IMR-90 (cell line): ENCODE measurements at regions not wholly inside any gene's neighbourhood (a gene's known extent, or its start where the extent isn't known, plus 50 kb on each side); places are given as distances from the start of the nearest gene placed in this dataset.
A peak's percentile ranks its signal among the peaks of the same experiment; 100 is the strongest.

ENCODE experiments used
- ATAC-seq: fragments of 200-7000 bp; cut with Tn5 transposase; 2 replicates; pipeline ENCODE4 v1.9.1; 2020; ENCODE audit warnings: low read depth, mild to moderate bottlenecking, moderate library complexity
- BruUV-seq: library from RNA; stranded (reverse); fragments of 400-500 nt; replicated peaks from 2 replicates; lab custom pipeline; 2021; lab: Mats Ljungman, UMichigan
- CTCF ChIA-PET: fragments of 300-600 bp; formaldehyde crosslinking; extraction: SDS; loops from one replicate; lab custom pipeline; 2021; ENCODE audit warnings: antibody characterized with exemption; lab: Yijun Ruan, JAX
- POLR2A ChIA-PET: fragments of 300-600 bp; sonication (Branson Sonifier 250); formaldehyde crosslinking; loops from one replicate; lab custom pipeline; 2022; ENCODE audit warnings: antibody characterized with exemption; ENCODE audit not compliant: unreplicated experiment; lab: Charles Lee
- DNase-seq: peaks from one replicate; pipeline ENCODE4 v3.0.0; 2013
- H2AFZ ChIP-seq: replicated peaks from 2 replicates; pipeline ENCODE3; 2013; ENCODE audit warnings: low read length, mild to moderate bottlenecking; ENCODE audit not compliant: poor library complexity
- H2AK5ac ChIP-seq: 2 replicates; pipeline ENCODE4 v1.6.1; 2013; ENCODE audit warnings: low read depth, low read length, inconsistent platforms
- H2AK9ac ChIP-seq: replicated peaks from 2 replicates; pipeline ENCODE3; 2013; ENCODE audit warnings: mild to moderate bottlenecking, low read depth, low read length, moderate library complexity; ENCODE audit not compliant: poor library complexity
- H2BK120ac ChIP-seq: 2 replicates; pipeline ENCODE4 v1.6.1; 2013; ENCODE audit warnings: low read depth, low read length, inconsistent platforms
- H2BK15ac ChIP-seq: 3 replicates; pipeline ENCODE4 v1.6.1; 2013; ENCODE audit warnings: low read depth, low read length, inconsistent platforms
- H2BK20ac ChIP-seq: 2 replicates; pipeline ENCODE4 v1.6.1; 2013; ENCODE audit warnings: low read depth, mild to moderate bottlenecking, inconsistent platforms, low read length, moderate library complexity
- H2BK5ac ChIP-seq: 2 replicates; pipeline ENCODE4 v1.6.1; 2013; ENCODE audit warnings: mild to moderate bottlenecking, low read depth, low read length, inconsistent platforms; ENCODE audit not compliant: poor library complexity, severe bottlenecking
- H3K14ac ChIP-seq: replicated peaks from 2 replicates; pipeline ENCODE4 v1.6.1; 2013; ENCODE audit warnings: low read depth, low read length, inconsistent platforms
- H3K18ac ChIP-seq: 2 replicates; pipeline ENCODE4 v1.6.1; 2013; ENCODE audit warnings: low read depth, low read length, control low read depth
- H3K23ac ChIP-seq: 2 replicates; pipeline ENCODE4 v1.6.1; 2013; ENCODE audit warnings: low read depth, low read length, inconsistent platforms
- H3K27ac ChIP-seq: 2 replicates; pipeline ENCODE4 v1.5.1; 2013; ENCODE audit warnings: mild to moderate bottlenecking, control low read depth, low read length; ENCODE audit not compliant: insufficient read depth
- H3K27me3 ChIP-seq: 2 replicates; pipeline ENCODE4 v1.6.1; 2013; ENCODE audit warnings: low read length; ENCODE audit not compliant: control insufficient read depth, insufficient read depth
- H3K36me3 ChIP-seq: 2 replicates; pipeline ENCODE4 v1.6.1; 2013; ENCODE audit warnings: low read length, mixed read lengths; ENCODE audit not compliant: control insufficient read depth, insufficient read depth
- H3K4ac ChIP-seq: 2 replicates; pipeline ENCODE4 v1.6.1; 2013; ENCODE audit warnings: low read depth, low read length, inconsistent platforms
- H3K4me1 ChIP-seq: 2 replicates; pipeline ENCODE4 v1.6.1; 2013; ENCODE audit warnings: low read length, mixed read lengths; ENCODE audit not compliant: control insufficient read depth, insufficient read depth
- H3K4me2 ChIP-seq: 2 replicates; pipeline ENCODE4 v1.6.1; 2013; ENCODE audit warnings: low read depth, mild to moderate bottlenecking, control low read depth, low read length, moderate library complexity
- H3K4me3 ChIP-seq: 2 replicates; pipeline ENCODE4 v1.5.1; 2013; ENCODE audit warnings: low read depth, mild to moderate bottlenecking, control low read depth, low read length, moderate library complexity; ENCODE audit not compliant: insufficient read depth
- H3K56ac ChIP-seq: 2 replicates; pipeline ENCODE4 v1.6.1; 2013; ENCODE audit warnings: low read length, inconsistent platforms; ENCODE audit not compliant: insufficient read depth; ENCODE audit errors: extremely low read depth
- H3K79me1 ChIP-seq, 2 experiments: 2 replicates each; pipeline ENCODE4 v1.6.1; 2013; ENCODE audit warnings: low read length in 2 of 2, inconsistent platforms in 1 of 2, low read depth in 1 of 2
- H3K9ac ChIP-seq: 2 replicates; pipeline ENCODE4 v1.6.1; 2013; ENCODE audit warnings: low read depth, low read length, control low read depth
- H3K9me1 ChIP-seq: 2 replicates; pipeline ENCODE4 v1.6.1; 2013; ENCODE audit warnings: low read length, inconsistent platforms; ENCODE audit not compliant: insufficient read depth
- H3K9me3 ChIP-seq: 2 replicates; pipeline ENCODE4 v1.6.1; 2013; ENCODE audit warnings: low read length; ENCODE audit not compliant: control insufficient read depth, insufficient read depth
- H4K20me1 ChIP-seq: 2 replicates; pipeline ENCODE4 v1.6.1; 2013; ENCODE audit warnings: low read length, inconsistent platforms; ENCODE audit not compliant: insufficient read depth
- H4K5ac ChIP-seq: 2 replicates; pipeline ENCODE4 v1.6.1; 2013; ENCODE audit warnings: mild to moderate bottlenecking, low read depth, low read length, control low read depth
- H4K8ac ChIP-seq, 2 experiments: 2 replicates each; pipeline ENCODE4 v1.6.1; 2013; ENCODE audit warnings: low read depth in 2 of 2, low read length in 2 of 2, control low read depth in 1 of 2, inconsistent platforms in 1 of 2
- H4K91ac ChIP-seq: 2 replicates; pipeline ENCODE4 v1.6.1; 2013; ENCODE audit warnings: low read depth, low read length, inconsistent platforms; ENCODE audit not compliant: insufficient read depth
- BHLHE40 ChIP-seq: fragments of 150-350 bp; IDR thresholded peaks from 2 replicates; pipeline ENCODE4 v1.6.1; 2016; ENCODE audit warnings: mild to moderate bottlenecking, low read depth, low read length
- CEBPB ChIP-seq: IDR thresholded peaks from 2 replicates; pipeline ENCODE4 v1.6.1; 2012; ENCODE audit warnings: low read depth, low read length, improper control_type of control experiment
- CHD1 ChIP-seq: IDR thresholded peaks from 2 replicates; pipeline ENCODE4 v1.6.1; 2012; ENCODE audit warnings: low read depth, low read length, improper control_type of control experiment
- FOS ChIP-seq: fragments of 150-350 bp; IDR thresholded peaks from 2 replicates; pipeline ENCODE4 v1.6.1; 2016; ENCODE audit warnings: low read depth, low read length
- MAFK ChIP-seq: IDR thresholded peaks from 2 replicates; pipeline ENCODE4 v1.6.1; 2012; ENCODE audit warnings: low read depth, low read length, improper control_type of control experiment
- MAZ ChIP-seq: IDR thresholded peaks from 2 replicates; pipeline ENCODE4 v1.6.1; 2012; ENCODE audit warnings: low read depth, mild to moderate bottlenecking, low read length, improper control_type of control experiment, moderate library complexity, borderline replicate concordance
- MXI1 ChIP-seq: IDR thresholded peaks from 2 replicates; pipeline ENCODE4 v1.6.1; 2012; ENCODE audit warnings: low read depth, mild to moderate bottlenecking, low read length, moderate library complexity, borderline replicate concordance
- NFE2L2 ChIP-seq: fragments of 150-350 bp; IDR thresholded peaks from 2 replicates; pipeline ENCODE4 v1.6.1; 2016; ENCODE audit warnings: low read depth, mild to moderate bottlenecking, low read length
- RAD21 ChIP-seq: IDR thresholded peaks from 2 replicates; pipeline ENCODE4 v1.6.1; 2012; ENCODE audit warnings: low read length, improper control_type of control experiment
- SMC3 ChIP-seq: fragments of 150-350 bp; IDR thresholded peaks from 2 replicates; pipeline ENCODE4 v1.6.1; 2016; ENCODE audit warnings: low read depth, mild to moderate bottlenecking, antibody characterized with exemption, low read length, moderate library complexity
- WGBS, 2 experiments: methylation state at CpG; one replicate each; pipeline versions ENCODE4 v1.1.5 to v1.1.7; 2013; ENCODE audit warnings: missing lambda C conversion rate in 2 of 2; ENCODE audit not compliant: insufficient read length in 1 of 2; ENCODE audit errors: extremely low coverage in 2 of 2; 5-methylcytosine and 5-hydroxymethylcytosine counted together
- dilution Hi-C: fragments of 300-500 bp; cut with HindIII; formaldehyde crosslinking; loops from one replicate; pipeline ENCODE4 v1.14.3; 2018; ENCODE audit warnings: low sequenced_read_pairs; ENCODE audit not compliant: unreplicated experiment
- in situ Hi-C: fragments of 300-500 bp; cut with MboI; formaldehyde crosslinking; loops from 3 replicates; pipeline ENCODE4 v1.14.3; 2019; ENCODE audit warnings: low sequenced_read_pairs, inconsistent platforms, mixed read lengths
- intact Hi-C: fragments of 100-400 bp; cut with micrococcal nuclease; formaldehyde crosslinking; loops from 2 replicates; pipeline ENCODE4 v1.10.0; 2022
- TF ChIP-seq, protein P1 (sequence below): fragments of 150-350 bp; IDR thresholded peaks from 2 replicates; pipeline ENCODE4 v1.6.1; 2016; ENCODE audit warnings: low read depth, mild to moderate bottlenecking, low read length, moderate library complexity, borderline replicate concordance
- TF ChIP-seq, protein P2 (sequence below): fragments of 150-350 bp; IDR thresholded peaks from 2 replicates; pipeline ENCODE4 v1.6.1; 2017; ENCODE audit warnings: mild to moderate bottlenecking, antibody characterized with exemption, low read length, low read depth
- TF ChIP-seq, protein P3 (sequence below): conservative IDR thresholded peaks from 2 replicates; pipeline ENCODE4 v1.5.1; 2012; ENCODE audit warnings: mild to moderate bottlenecking, low read depth, low read length, improper control_type of control experiment

DNA sequence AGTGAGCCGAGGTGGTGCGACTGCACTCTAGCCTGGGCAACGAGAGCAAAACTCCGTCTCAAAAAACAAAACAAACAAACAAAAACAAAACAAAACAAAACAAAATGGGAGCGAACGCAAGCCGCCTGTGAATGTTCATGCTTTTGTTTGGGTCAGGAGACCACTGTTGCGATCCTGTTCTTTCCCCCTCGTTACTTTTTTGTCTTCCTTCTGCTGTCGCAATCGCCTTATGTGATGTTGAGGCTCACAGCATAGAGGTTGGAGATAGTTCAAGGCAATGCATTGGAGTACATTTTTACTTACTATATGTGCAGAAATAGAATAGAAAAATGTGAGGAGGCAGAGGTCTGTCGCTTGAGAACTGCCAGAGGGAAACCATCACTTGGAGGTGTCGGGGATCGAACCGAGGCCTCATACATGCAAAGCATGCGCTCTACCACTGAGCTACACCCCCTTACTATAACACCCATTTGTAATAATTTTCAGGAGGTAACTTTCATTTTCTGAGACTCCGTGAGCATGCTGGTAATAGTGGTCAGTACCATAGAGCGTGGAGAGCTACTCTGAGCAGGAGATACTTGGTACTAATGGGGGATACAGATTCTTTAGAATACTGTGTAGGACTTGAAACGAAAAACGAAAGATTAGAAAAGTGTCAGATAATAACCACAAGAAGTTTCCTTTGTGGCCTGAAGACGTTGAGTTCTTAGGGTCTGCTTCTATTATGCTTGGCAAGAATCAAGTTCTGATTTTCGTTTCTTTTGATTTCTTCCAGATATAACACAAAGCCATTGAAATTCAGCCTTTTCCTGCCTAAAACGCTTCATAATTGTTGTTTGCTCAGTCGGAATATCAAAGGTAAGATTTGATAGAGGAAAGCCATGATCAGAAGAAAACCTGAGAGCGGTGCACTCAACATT is 121.1 kb downstream of the TRIM27 start:
- TF ChIP-seq, protein P1, sequence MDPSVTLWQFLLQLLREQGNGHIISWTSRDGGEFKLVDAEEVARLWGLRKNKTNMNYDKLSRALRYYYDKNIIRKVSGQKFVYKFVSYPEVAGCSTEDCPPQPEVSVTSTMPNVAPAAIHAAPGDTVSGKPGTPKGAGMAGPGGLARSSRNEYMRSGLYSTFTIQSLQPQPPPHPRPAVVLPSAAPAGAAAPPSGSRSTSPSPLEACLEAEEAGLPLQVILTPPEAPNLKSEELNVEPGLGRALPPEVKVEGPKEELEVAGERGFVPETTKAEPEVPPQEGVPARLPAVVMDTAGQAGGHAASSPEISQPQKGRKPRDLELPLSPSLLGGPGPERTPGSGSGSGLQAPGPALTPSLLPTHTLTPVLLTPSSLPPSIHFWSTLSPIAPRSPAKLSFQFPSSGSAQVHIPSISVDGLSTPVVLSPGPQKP = no peak
- TF ChIP-seq MXI1 (no peak), BHLHE40 (no peak), MAFK (no peak), CEBPB (peak; percentile 74), MAZ (no peak), CHD1 (no peak), SMC3 (no peak), FOS (0 out of 2 replicates have a peak, but pooled peaks have one; percentile 10), RAD21 (no peak), NFE2L2 (no peak)
- TF ChIP-seq, protein P2, sequence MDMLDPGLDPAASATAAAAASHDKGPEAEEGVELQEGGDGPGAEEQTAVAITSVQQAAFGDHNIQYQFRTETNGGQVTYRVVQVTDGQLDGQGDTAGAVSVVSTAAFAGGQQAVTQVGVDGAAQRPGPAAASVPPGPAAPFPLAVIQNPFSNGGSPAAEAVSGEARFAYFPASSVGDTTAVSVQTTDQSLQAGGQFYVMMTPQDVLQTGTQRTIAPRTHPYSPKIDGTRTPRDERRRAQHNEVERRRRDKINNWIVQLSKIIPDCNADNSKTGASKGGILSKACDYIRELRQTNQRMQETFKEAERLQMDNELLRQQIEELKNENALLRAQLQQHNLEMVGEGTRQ = no peak
- TF ChIP-seq, protein P3, sequence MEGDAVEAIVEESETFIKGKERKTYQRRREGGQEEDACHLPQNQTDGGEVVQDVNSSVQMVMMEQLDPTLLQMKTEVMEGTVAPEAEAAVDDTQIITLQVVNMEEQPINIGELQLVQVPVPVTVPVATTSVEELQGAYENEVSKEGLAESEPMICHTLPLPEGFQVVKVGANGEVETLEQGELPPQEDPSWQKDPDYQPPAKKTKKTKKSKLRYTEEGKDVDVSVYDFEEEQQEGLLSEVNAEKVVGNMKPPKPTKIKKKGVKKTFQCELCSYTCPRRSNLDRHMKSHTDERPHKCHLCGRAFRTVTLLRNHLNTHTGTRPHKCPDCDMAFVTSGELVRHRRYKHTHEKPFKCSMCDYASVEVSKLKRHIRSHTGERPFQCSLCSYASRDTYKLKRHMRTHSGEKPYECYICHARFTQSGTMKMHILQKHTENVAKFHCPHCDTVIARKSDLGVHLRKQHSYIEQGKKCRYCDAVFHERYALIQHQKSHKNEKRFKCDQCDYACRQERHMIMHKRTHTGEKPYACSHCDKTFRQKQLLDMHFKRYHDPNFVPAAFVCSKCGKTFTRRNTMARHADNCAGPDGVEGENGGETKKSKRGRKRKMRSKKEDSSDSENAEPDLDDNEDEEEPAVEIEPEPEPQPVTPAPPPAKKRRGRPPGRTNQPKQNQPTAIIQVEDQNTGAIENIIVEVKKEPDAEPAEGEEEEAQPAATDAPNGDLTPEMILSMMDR = no peak
- Histone ChIP-seq H3K18ac (no peak overlapping the region), H3K4me1 (no peaks in the 10 kb centered on the region), H2AK5ac (no peak overlapping the region), H3K14ac (no peak overlapping the region), H3K9me1 (no peaks in the 10 kb centered on the region), H3K9me3 (no peaks in the 10 kb centered on the region), H2AK9ac (no peak overlapping the region), H3K4me3 (no peak overlapping the region), H3K79me1 (no peaks in the 10 kb centered on the region), H3K27ac (no peak overlapping the region), H2BK20ac (no peak overlapping the region), H3K56ac (no peak overlapping the region), H3K27me3 (no peaks in the 10 kb centered on the region), H3K4ac (no peak overlapping the region), H4K5ac (no peak overlapping the region), H3K9ac (no peak overlapping the region), H2BK120ac (no peak overlapping the region), H2BK15ac (no peak overlapping the region), H2BK5ac (no peak overlapping the region), H3K36me3 (no peaks in the 10 kb centered on the region), H4K8ac (no peak overlapping the region), H2AFZ (no peak overlapping the region), H3K4me2 (peak overlapping the region; percentile 65; the same call in 1 of the 2 replicates), H3K23ac (no peak overlapping the region), H4K20me1 (no peaks in the 10 kb centered on the region), H4K91ac (no peak overlapping the region)
- ATAC-seq (peak; percentile 98), DNase-seq (peak; percentile 65)
- intact Hi-C loops (no loop called here), dilution Hi-C loops (no loop called here), in situ Hi-C loops (no loop called here)
- 52% methylated on average over 5 of the region's 25 CpGs; no CpG with 5 or more reads in 1 of the 2 experiments for WGBS, 2 experiments
- BruUV-seq = no TSS peak
- ChIA-PET CTCF (no interaction called here), POLR2A (no interaction called here)
